GM12878 (cell line): ENCODE measurements at regions not wholly inside any gene's neighbourhood (a gene's known extent, or its start where the extent isn't known, plus 50 kb on each side); places are given as distances from the start of the nearest gene placed in this dataset.

Experiments used
- ATAC-seq: fragments of 200-7000 bp; cut with Tn5 transposase; 3 replicates; pipeline ENCODE4 v1.9.1; 2020; ENCODE audit warnings: mild to moderate bottlenecking, moderate library complexity
- BruUV-seq: library from RNA; stranded (reverse); fragments of 400-500 nt; replicated peaks from 2 replicates; lab custom pipeline; 2021; lab: Mats Ljungman, UMichigan
- CTCF ChIA-PET: fragments of 300-600 bp; sonication (Branson Sonifier 250); formaldehyde crosslinking; extraction: SDS; loops from one replicate; lab custom pipeline; 2021; ENCODE audit warnings: inconsistent platforms; lab: Yijun Ruan, JAX
- POLR2A ChIA-PET: fragments of 350-600 bp; formaldehyde crosslinking; extraction: SDS; loops from one replicate; lab custom pipeline; 2021; ENCODE audit warnings: inconsistent platforms; lab: Charles Lee
- RAD21 ChIA-PET: fragments of 300-600 bp; sonication (Branson Sonifier 250); formaldehyde crosslinking; loops from one replicate; lab custom pipeline; 2023; ENCODE audit warnings: antibody characterized with exemption; ENCODE audit not compliant: unreplicated experiment; lab: Charles Lee
- SMC1A ChIA-PET: fragments of 300-600 bp; sonication (Branson Sonifier 250); formaldehyde crosslinking; loops from one replicate; lab custom pipeline; 2023; ENCODE audit not compliant: unreplicated experiment, uncharacterized antibody; lab: Charles Lee
- DNase-seq: peaks from one replicate; pipeline ENCODE4 v3.0.0-alpha.2; 2011; ENCODE audit warnings: low read depth, low spot score
- FAIRE-seq: peaks from 3 replicates; lab custom pipeline; 2011; peaks lifted over from hg19 to GRCh38; lab: Jason Lieb, UNC
- H2AFZ ChIP-seq: 2 replicates; pipeline ENCODE4 v1.6.0; 2011; ENCODE audit warnings: low read depth, low read length, control low read depth; ENCODE audit not compliant: control insufficient read depth
- H3K27ac ChIP-seq: 2 replicates; pipeline ENCODE4 v1.5.1; 2011; ENCODE audit warnings: control low read depth; ENCODE audit not compliant: control insufficient read depth, insufficient read depth
- H3K27me3 ChIP-seq, 2 experiments: replicated peaks in 1 of 2; 2 replicates each; pipeline versions ENCODE4 v1.6.0 to v1.6.1; 2011; ENCODE audit warnings: low read length in 1 of 2; ENCODE audit not compliant: control insufficient read depth in 2 of 2, insufficient read depth in 2 of 2
- H3K36me3 ChIP-seq, 2 experiments: 2 replicates each; pipeline ENCODE4 v1.5.1; 2011; ENCODE audit warnings: low read length in 1 of 2; ENCODE audit not compliant: control insufficient read depth in 2 of 2, insufficient read depth in 2 of 2
- H3K4me1 ChIP-seq: 2 replicates; pipeline ENCODE4 v1.6.1; 2011; ENCODE audit warnings: mild to moderate bottlenecking, low read length, moderate library complexity, mixed read lengths; ENCODE audit not compliant: control insufficient read depth, insufficient read depth
- H3K4me2 ChIP-seq: 2 replicates; pipeline ENCODE4 v1.6.0; 2011; ENCODE audit warnings: control low read depth; ENCODE audit not compliant: control insufficient read depth, insufficient read depth
- H3K4me3 ChIP-seq: fragments of 200-600 bp; sonication (generic); 2 replicates; pipeline ENCODE4 v1.5.1; 2016
- H3K79me2 ChIP-seq: 2 replicates; pipeline ENCODE4 v1.6.0; 2011; ENCODE audit warnings: low read length; ENCODE audit not compliant: control insufficient read depth, insufficient read depth
- H3K9ac ChIP-seq: 2 replicates; pipeline ENCODE4 v1.8.0; 2011; ENCODE audit warnings: low read length, control low read depth, mixed read lengths; ENCODE audit not compliant: control insufficient read depth, insufficient read depth
- H3K9me3 ChIP-seq: replicated peaks from 3 replicates; pipeline ENCODE4 v1.5.1; 2011; ENCODE audit warnings: mild to moderate bottlenecking, low read length; ENCODE audit not compliant: control insufficient read depth, insufficient read depth
- H4K20me1 ChIP-seq: 2 replicates; pipeline ENCODE4 v1.6.0; 2011; ENCODE audit not compliant: control insufficient read depth, insufficient read depth
- CEBPB ChIP-seq, 2 experiments: fragments of 150-350 bp in 1 of 2; IDR thresholded peaks; 2 replicates each; pipeline ENCODE4 v1.6.1; 2012 to 2014; ENCODE audit warnings: low read depth in 2 of 2, low read length in 2 of 2, borderline replicate concordance in 1 of 2, inconsistent platforms in 1 of 2
- CHD4 ChIP-seq: fragments of 200-600 bp; sonication (generic); IDR thresholded peaks from 2 replicates; pipeline ENCODE4 v1.6.1; 2016; ENCODE audit warnings: mild to moderate bottlenecking
- CTCF ChIP-seq, 3 experiments: IDR thresholded peaks in 2 of 3; conservative IDR thresholded peaks in 1 of 3; 2 replicates each; pipeline ENCODE4 v1.5.1; 2011; ENCODE audit warnings: low read depth in 3 of 3, low read length in 3 of 3, mild to moderate bottlenecking in 3 of 3, control low read depth in 2 of 3, moderate library complexity in 2 of 3, inconsistent platforms in 1 of 3, mixed read lengths in 1 of 3; ENCODE audit not compliant: control insufficient read depth in 2 of 3, insufficient read depth in 1 of 3; ENCODE audit errors: extremely low read depth in 1 of 3
- E2F4 ChIP-seq: IDR thresholded peaks from 2 replicates; pipeline ENCODE4 v1.6.1; 2012; ENCODE audit warnings: low read depth, low read length, improper control_type of control experiment
- IKZF1 ChIP-seq: fragments of 450-650 bp; conservative IDR thresholded peaks from 2 replicates; pipeline ENCODE4 v1.6.1; 2017; ENCODE audit warnings: antibody characterized with exemption, mild to moderate bottlenecking
- SUZ12 ChIP-seq: fragments of 200-600 bp; sonication (generic); IDR thresholded peaks from one replicate; pipeline ENCODE4 v1.6.1; 2018; ENCODE audit warnings: antibody characterized with exemption, mild to moderate bottlenecking; ENCODE audit not compliant: unreplicated experiment
- TBL1XR1 ChIP-seq: IDR thresholded peaks from 2 replicates; pipeline ENCODE4 v1.6.1; 2012; ENCODE audit warnings: low read depth, low read length, improper control_type of control experiment
- ZBTB4 ChIP-seq: fragments of 450-650 bp; formaldehyde crosslinking; IDR thresholded peaks from 2 replicates; pipeline ENCODE4 v1.4.0; 2022; ENCODE audit warnings: mild to moderate bottlenecking, moderate library complexity
- ZBTB40 ChIP-seq: fragments of 450-650 bp; IDR thresholded peaks from 2 replicates; pipeline ENCODE4 v1.6.1; 2016; ENCODE audit warnings: mild to moderate bottlenecking, moderate library complexity, borderline replicate concordance
- WGBS: methylation state at CpG from one replicate; pipeline ENCODE4 v1.1.6; 2016; ENCODE audit warnings: low lambda C conversion rate; ENCODE audit not compliant: insufficient replicate concordance, insufficient coverage; ENCODE audit errors: missing lambda C conversion rate; 5-methylcytosine and 5-hydroxymethylcytosine counted together
- in situ Hi-C: fragments of 300-500 bp; cut with MboI; formaldehyde crosslinking; loops from 9 replicates; pipeline ENCODE4 v1.14.3; 2018; ENCODE audit warnings: mixed read lengths
- intact Hi-C: fragments of 100-400 bp; cut with micrococcal nuclease; formaldehyde crosslinking; loops from one replicate; pipeline ENCODE4 v1.14.2; 2022; ENCODE audit not compliant: unreplicated experiment

GRCh38 chr22:49048591-49048990, 779.1 kb downstream of the BRD1 start:
- intact Hi-C loops (no loop called here), in situ Hi-C loops (no loop called here)
- no peaks in the 10 kb centered on the region for H3K4me1 ChIP-seq
- no peaks in the 10 kb centered on the region for H4K20me1 ChIP-seq
- DNase-seq, result no peak
- no TSS peak for BruUV-seq
- POLR2A ChIA-PET, result no interaction called here
- H3K27me3 ChIP-seq, result no peaks in the 10 kb centered on the region
- H3K4me2 ChIP-seq, result no peak overlapping the region
- H3K79me2 ChIP-seq, result no peaks in the 10 kb centered on the region
- no peak overlapping the region for H3K27ac ChIP-seq
- TF ChIP-seq CEBPB (IDR thresholded peaks at IDR 0.05; ENCODE audit: borderline replicate concordance in 1 of 2, low read depth in 2 of 2, low read length in 2 of 2), result no peak
- no peak for TF ChIP-seq ZBTB4
- TF ChIP-seq IKZF1, result no peak
- no peak for TF ChIP-seq CHD4
- no peak for TF ChIP-seq ZBTB40
- TF ChIP-seq CTCF (IDR thresholded peaks at IDR 0.05 in 2 of 3, conservative IDR thresholded peaks at IDR 0.05 in 1 of 3; ENCODE audit: control insufficient read depth in 2 of 3, extremely low read depth in 1 of 3, insufficient read depth in 1 of 3, low read depth in 3 of 3, low read length in 3 of 3), result no peak
- no peak for TF ChIP-seq TBL1XR1
- TF ChIP-seq E2F4, result no peak
- no peak for TF ChIP-seq SUZ12
- TF ChIP-seq, all 136 proteins: peak for 0
- ChIA-PET RAD21 (no interaction called here), SMC1A (no interaction called here), CTCF (no interaction called here)
- no peak for FAIRE-seq
- H3K9me3 ChIP-seq, result no peaks in the 10 kb centered on the region; the same call in 2 of the 3 replicates
- H2AFZ ChIP-seq, result no peak overlapping the region
- no peak for ATAC-seq
- no peaks in the 10 kb centered on the region for H3K36me3 ChIP-seq
- no peak overlapping the region for H3K9ac ChIP-seq
- 21% methylated on average over 11 of the region's 11 CpGs for WGBS
- no peak overlapping the region for H3K4me3 ChIP-seq
